ENCODE measurements at regions not wholly inside any gene's neighbourhood (a gene's known extent, or its start where the extent isn't known, plus 50 kb on each side); places are given as distances from the start of the nearest gene placed in this dataset.

DNA sequence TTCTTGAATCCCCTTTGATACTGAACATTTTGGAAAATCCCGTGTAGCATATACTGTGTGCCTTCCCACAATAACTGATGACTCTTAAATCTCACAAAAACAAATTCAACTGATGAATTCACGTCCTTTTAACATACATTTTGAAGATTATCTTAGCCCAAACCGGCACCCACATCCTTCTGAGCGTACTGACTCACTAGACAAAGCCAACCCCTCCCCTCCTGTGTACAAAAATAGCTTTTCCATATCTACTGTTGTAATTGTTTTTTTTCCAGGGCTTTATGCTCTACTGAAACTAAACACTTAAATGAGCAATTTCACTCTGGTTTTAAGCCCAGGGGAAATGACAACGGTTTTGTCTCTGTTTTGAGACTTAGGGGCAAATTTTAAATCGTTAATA is 109.4 kb upstream of the ATF7IP start:
- DNase-seq (ENCODE audit: low spot score), result no peak

DNA sequence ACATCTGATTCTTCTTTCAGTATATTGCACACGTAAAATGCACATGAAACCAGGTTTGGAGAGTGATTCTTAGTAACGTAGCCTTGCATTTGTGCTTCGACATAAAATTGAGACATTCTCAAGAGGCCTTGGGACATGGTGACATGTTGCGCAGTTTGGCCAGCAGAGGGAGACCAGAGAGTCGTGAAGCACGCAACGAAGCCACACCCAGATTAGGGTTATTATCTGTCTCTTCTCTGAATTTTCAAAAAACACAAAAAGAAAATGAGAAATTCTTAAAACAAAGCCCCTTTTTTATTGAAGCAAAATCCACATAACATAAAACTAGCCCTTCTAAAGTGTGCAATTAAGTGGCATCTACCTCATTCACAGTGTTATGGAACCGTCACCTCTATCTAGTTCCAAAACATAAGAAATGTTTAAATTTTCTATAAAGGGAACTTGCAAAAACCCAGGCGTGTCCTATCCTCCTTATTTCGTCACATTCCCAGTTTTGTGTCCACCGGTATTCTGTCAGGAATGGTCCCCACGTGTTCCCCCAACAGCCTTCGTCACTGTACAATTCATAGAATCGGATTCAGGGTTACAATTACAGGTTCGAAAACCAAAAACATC is 108.8 kb upstream of the ATF7IP start:
- DNase-seq (ENCODE audit: low spot score), result peak; percentile 71

DNA sequence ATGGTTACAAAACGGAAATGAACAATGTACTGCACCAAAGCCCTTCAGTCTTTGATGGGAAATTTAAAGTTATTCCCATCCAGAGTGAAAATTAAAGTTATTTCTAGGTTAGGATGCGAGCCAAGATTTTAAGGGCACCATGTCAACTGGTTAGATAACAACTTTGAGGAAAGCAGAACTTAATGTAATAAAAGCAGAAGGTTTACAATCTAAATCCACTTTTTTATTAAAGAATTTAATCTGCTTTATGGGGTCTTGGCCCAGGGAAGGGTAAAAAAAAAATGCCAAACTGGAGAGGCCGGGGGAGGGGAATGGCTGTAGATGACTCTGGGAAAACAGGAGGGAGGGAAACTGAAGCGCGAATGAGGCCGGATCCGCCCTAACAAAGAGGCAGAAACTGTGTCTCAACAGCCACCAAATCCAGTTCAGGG is 108.2 kb upstream of the ATF7IP start:
- DNase-seq (ENCODE audit: low spot score), result no peak

- peak; percentile 88 for DNase-seq (ENCODE audit: low spot score)
These were observed 107.5 kb upstream of the ATF7IP start for GRCh38 chr12:14257734-14258574.

- DNase-seq (ENCODE audit: low spot score), result no peak
These were observed 106.9 kb upstream of the ATF7IP start for GRCh38 chr12:14258575-14258940.

DNA sequence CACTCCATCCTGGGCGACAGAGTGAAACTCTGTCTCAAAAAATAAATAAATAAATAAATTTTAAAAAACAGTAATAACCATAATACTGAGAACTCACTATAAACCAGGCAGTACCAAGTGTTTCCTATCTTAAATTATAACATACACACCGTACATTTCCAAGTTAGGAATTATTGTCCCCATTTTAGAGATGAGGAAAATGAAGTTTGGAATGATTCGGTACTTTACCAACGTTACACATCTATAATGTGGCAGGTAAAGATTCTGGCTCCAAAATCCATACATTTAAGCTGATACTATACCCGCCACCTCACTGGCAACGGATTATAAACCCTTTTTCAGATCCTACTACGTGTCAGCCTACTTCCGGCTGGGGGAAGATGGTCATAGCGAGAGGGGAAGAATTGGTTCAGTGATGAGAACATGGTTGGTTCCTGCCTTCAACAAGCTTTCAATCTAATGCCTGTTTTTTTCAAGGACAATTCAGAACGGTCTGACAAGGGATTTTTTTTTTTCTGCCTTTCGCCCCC is 105.9 kb upstream of the ATF7IP start:
- no peak for DNase-seq (ENCODE audit: low spot score)

DNA sequence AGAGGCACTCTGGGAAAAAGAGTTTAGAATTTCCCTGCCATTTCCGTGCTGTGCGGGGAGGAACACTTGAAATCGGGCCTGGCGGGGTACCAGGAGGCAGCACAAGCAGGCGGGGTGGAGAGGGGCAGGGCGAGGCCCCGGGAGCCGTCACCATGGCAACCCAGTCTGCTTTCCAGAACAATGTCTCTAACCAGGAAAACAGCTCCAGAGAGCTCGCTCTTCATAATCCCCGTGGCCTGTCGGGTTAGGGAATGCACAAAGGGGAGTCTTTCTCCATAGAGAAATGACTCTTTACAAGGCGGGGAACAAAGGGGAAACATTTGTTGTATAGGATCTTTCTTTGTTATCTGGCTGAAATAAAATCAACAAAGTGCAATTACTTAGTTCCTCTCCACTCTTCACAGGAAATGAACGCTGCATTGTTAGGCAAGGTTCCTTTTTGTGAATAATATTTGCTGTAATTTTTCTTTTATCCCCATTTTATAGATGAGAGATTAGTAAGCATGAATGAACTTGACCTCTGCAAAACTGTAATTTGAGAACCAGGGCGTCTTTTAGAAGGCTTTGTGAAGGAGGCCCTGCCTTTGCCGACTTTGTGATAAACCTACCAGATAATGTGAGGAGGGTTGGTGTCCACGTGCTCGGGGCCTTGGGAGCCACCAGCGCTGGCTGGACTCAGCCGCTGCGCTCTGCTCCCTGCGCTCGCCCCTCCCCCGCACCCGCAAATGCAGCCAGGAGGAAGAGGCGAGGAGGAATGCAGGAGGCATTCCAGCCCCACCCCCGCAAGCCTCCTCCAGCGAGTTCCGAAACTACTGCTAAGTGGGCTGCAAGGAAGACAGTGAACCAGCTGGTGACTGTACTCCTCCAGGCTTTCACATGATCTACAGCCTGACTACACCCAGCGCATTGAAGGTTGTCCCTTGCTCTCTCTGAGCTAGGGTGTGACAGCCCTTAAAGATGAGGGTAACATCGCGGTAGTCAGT is 105.2 kb upstream of the ATF7IP start:
- peak; percentile 84 for DNase-seq (ENCODE audit: low spot score)

GRCh38 chr12:14261096-14261495 is 104.4 kb upstream of the ATF7IP start:
- DNase-seq (ENCODE audit: low spot score), result no peak

DNA sequence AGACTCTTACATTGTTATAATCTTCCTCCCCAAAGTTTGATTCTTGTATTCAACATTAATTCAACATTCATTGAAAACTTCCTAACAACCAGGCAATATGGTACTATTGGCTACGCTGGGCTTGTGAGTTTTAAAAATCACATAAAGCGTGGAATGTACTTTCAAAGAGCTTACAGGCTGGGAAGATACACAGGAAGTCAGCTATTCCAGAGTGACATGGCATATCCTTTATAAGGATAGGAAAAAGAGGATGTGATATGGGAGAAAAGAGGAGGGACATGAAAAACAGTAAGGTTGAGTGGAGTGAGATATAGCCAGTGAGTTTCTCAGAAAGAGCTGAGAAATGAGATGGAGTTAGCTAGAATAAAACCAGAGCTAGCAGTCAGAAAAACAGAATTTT is 103.6 kb upstream of the ATF7IP start:
- DNase-seq (ENCODE audit: low spot score), result no peak

GRCh38 chr12:14262771-14263511 is 102.5 kb upstream of the ATF7IP start:
- DNase-seq (ENCODE audit: low spot score), result no peak

- DNase-seq (ENCODE audit: low spot score), result no peak
These were observed 101.7 kb upstream of the ATF7IP start for GRCh38 chr12:14263742-14264141.

DNA sequence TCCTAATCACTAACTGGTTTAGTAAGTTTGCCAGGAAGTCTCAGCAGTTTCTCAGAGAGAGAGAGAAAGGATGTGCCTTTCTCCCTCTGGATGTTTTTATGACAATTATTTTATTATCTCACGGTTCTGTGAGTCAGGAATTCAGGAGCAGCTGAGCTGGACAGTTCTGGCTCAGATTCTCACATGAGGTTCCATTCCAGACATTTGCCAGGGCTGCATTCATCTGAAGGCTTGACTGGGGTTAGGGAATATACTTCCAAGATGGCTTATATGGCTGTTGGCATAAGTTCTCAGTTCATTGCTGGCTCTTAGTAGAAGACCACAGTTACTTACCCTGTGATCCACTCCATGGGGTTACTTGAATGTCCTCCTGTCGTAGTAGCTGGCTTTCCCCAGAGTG is 101.2 kb upstream of the ATF7IP start:
- DNase-seq (ENCODE audit: low spot score), result no peak

DNA sequence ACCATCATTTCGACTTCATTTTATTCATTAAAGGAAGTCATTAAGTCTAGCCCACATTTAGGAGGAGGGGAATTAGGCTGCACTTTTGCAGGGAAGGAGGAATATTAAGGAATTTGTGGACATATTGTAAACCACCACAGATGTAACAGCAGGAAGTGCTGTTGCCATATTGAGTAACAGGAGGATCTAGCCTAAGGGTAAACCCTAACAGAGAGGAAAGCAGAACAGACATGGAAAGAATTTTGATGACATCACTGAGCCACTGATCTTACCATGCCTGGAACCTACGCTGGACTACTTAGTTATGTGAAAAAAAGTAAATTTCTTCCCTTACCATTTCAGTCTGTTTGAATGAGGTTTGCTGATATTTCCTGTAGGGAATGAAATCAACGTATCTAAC is 100.7 kb upstream of the ATF7IP start:
- no peak for DNase-seq (ENCODE audit: low spot score)

- no peak for DNase-seq (ENCODE audit: low spot score)
These were observed 97.4 kb upstream of the ATF7IP start for GRCh38 chr12:14268120-14268515.

DNA sequence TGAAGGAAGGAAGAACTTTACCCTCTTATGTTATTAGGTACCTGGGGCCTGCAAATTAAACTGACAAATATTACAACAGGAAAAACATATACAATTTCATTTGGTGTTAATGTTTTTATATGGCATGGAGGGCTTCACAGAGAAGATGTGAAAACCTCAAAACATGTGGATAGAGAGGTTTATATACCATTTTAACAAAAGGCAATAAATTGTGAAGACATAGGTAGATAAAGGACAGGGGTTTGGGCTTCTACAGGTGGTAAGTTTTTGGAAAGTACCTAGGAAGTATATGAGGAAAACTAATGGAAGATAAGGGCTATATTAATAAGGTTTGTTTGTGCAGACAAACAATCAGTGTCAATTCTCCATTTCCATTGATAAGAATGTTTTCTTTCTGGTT is 95.1 kb upstream of the ATF7IP start:
- DNase-seq (ENCODE audit: low spot score), result no peak

GRCh38 chr12:14272956-14273912 is 92.2 kb upstream of the ATF7IP start:
- no peak for DNase-seq (ENCODE audit: low spot score)

GRCh38 chr12:14273913-14274311 is 91.6 kb upstream of the ATF7IP start:
- no peak for DNase-seq (ENCODE audit: low spot score)

GRCh38 chr12:14275111-14275510 is 90.4 kb upstream of the ATF7IP start:
- no peak for DNase-seq (ENCODE audit: low spot score)

DNA sequence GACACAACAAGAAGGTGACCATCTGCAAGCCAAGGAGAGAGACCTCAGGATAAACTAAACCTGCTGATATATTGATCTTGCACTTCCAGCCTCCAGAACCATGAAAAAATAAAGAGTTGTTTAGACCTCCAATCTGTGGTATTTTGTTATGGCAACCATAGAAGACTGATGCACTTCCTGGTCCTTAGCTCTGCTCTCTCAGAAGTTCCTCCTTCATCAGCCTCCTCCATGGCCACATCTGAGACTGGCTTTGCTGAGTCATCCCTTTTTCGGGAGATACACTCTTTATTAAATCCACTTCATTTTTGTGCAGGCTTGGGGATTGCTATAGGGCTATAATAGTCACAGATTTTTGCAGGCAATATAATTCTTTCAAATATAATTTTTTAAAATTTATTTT is 89.6 kb upstream of the ATF7IP start:
- DNase-seq (ENCODE audit: low spot score), result no peak

DNA sequence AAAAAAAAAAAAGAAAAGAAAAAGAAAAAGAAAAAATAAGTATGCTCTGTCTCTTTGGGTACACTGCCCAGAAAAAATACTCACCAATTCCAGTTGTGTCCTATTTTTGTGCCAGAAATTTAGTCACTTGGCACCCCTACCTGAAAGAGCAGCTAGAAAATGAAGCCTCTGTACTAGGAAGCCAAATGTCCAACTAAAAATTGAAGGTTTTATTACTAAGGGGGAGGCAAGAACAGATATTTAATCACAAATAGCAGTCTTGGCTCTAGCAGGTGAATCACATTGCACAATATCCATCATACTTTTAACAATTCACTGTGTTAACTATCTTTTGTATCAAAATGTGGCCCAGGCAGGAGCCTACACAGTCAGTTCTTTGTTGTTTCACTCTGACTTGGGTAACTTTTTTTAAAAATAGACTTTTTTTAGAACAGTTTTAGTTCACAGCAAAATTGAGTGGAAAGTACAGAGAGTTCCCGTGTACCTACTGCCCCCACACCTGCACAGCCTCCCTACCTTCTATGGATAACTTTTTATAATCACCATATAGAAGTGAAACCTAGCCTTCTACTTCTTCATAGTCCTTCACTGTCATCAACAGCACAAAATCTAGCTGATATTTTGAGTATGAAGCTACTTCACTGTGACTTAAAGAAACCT is 87.1 kb upstream of the ATF7IP start:
- no peak for DNase-seq (ENCODE audit: low spot score)

All from AG08396 (cell line).